ENCODE measurements at regions not wholly inside any gene's neighbourhood (a gene's known extent, or its start where the extent isn't known, plus 50 kb on each side); places are given as distances from the start of the nearest gene placed in this dataset.
"Not testable (repeated sequence)": the region's sequence is repeated elsewhere in the genome, so short reads cannot be mapped to it uniquely, and the experiment has no call there.

- intact Hi-C loops (cut with DNase I, micrococcal nuclease) = no loop called here
- ATAC-seq = no peak
- TF ChIP-seq CTCF (IDR thresholded peaks at IDR 0.05) = no peak
Measured at GRCh38 chrY:20042993-20043392, 298.5 kb upstream of the KDM5D start.

GRCh38 chrY:20025676-20026075 lies 281.1 kb upstream of the KDM5D start:
- no peak overlapping the region for H3K4me3 ChIP-seq
- no peaks in the 10 kb centered on the region for H3K9me3 ChIP-seq
- DNase-seq (no peak), ATAC-seq (no peak)
- no peaks in the 10 kb centered on the region for H3K4me1 ChIP-seq (ENCODE audit: low read depth)
- no peaks in the 10 kb centered on the region for H3K36me3 ChIP-seq (ENCODE audit: low read depth)
- intact Hi-C loops (cut with DNase I, micrococcal nuclease) = no loop called here
- TF ChIP-seq CTCF (IDR thresholded peaks at IDR 0.05) = no peak

More at GRCh38 chrY:20042993-20043392, 298.5 kb upstream of the KDM5D start:
- Histone ChIP-seq H3K4me3 (no peak overlapping the region), H3K4me1 (ENCODE audit: low read depth) (no peaks in the 10 kb centered on the region), H3K9me3 (no peaks in the 10 kb centered on the region), H3K36me3 (ENCODE audit: low read depth) (no peaks in the 10 kb centered on the region)
- peak in 1 of 3 donors; percentile 1 for DNase-seq

- H3K36me3 ChIP-seq (ENCODE audit: low read depth); H3K4me1 ChIP-seq (ENCODE audit: low read depth); intact Hi-C loops (cut with DNase I, micrococcal nuclease); ATAC-seq; H3K9me3 ChIP-seq; H3K4me3 ChIP-seq: not testable (repeated sequence)
- DNase-seq = peak in 2 of 3 donors; percentile 78 to 79
Measured at GRCh38 chrY:19993410-19993809, 248.9 kb upstream of the KDM5D start.

- DNase-seq (no peak), ATAC-seq (no peak)
- TF ChIP-seq CTCF (IDR thresholded peaks at IDR 0.05) = no peak
- no peaks in the 10 kb centered on the region for H3K9me3 ChIP-seq
- no peaks in the 10 kb centered on the region for H3K36me3 ChIP-seq (ENCODE audit: low read depth)
- H3K4me1 ChIP-seq (ENCODE audit: low read depth) = no peaks in the 10 kb centered on the region
- intact Hi-C loops (cut with DNase I, micrococcal nuclease) = no loop called here
- H3K4me3 ChIP-seq = no peak overlapping the region
Measured at GRCh38 chrY:19973012-19973411, 228.5 kb upstream of the KDM5D start.

- TF ChIP-seq CTCF (IDR thresholded peaks at IDR 0.05) = no peak
- intact Hi-C loops (cut with DNase I, micrococcal nuclease) = no loop called here
- ATAC-seq = no peak
Measured at GRCh38 chrY:19947702-19948101, 203.2 kb upstream of the KDM5D start.

GRCh38 chrY:19899011-19899410 lies 154.5 kb upstream of the KDM5D start:
- no peak for ATAC-seq
- intact Hi-C loops (cut with DNase I, micrococcal nuclease) = no loop called here
- H3K4me1 ChIP-seq (ENCODE audit: low read depth) = no peaks in the 10 kb centered on the region

More at GRCh38 chrY:19947702-19948101, 203.2 kb upstream of the KDM5D start:
- no peak for DNase-seq
- Histone ChIP-seq H3K36me3 (ENCODE audit: low read depth) (no peaks in the 10 kb centered on the region), H3K4me3 (no peak overlapping the region), H3K4me1 (ENCODE audit: low read depth) (no peaks in the 10 kb centered on the region), H3K9me3 (no peaks in the 10 kb centered on the region)

More at GRCh38 chrY:19899011-19899410, 154.5 kb upstream of the KDM5D start:
- no peak for TF ChIP-seq CTCF (IDR thresholded peaks at IDR 0.05)
- Histone ChIP-seq H3K36me3 (ENCODE audit: low read depth) (no peaks in the 10 kb centered on the region), H3K9me3 (no peaks in the 10 kb centered on the region), H3K4me3 (no peak overlapping the region)
- no peak for DNase-seq

Measured in mucosa of descending colon (tissue), 3 donors.